ENCODE measurements at regions not wholly inside any gene's neighbourhood (a gene's known extent, or its start where the extent isn't known, plus 50 kb on each side); places are given as distances from the start of the nearest gene placed in this dataset.
A peak's percentile ranks its signal among the peaks of the same experiment; 100 is the strongest.

GRCh38 chr19:28502879-28503734 lies 709.8 kb downstream of the UQCRFS1 start:
- DNase-seq (ENCODE audit: low read depth): no peak

GRCh38 chr19:28501976-28502375 lies 711.0 kb downstream of the UQCRFS1 start:
- DNase-seq (ENCODE audit: low read depth): no peak

- DNase-seq (ENCODE audit: low read depth): peak; percentile 2
These were observed 711.8 kb downstream of the UQCRFS1 start for GRCh38 chr19:28500982-28501630.

GRCh38 chr19:28500296-28500695 lies 712.7 kb downstream of the UQCRFS1 start:
- no peak for DNase-seq (ENCODE audit: low read depth)

- DNase-seq (ENCODE audit: low read depth): no peak
These were observed 714.5 kb downstream of the UQCRFS1 start for GRCh38 chr19:28498404-28498976.

- no peak for DNase-seq (ENCODE audit: low read depth)
These were observed 715.1 kb downstream of the UQCRFS1 start for GRCh38 chr19:28497887-28498286.

- no peak for DNase-seq (ENCODE audit: low read depth)
These were observed 715.8 kb downstream of the UQCRFS1 start for GRCh38 chr19:28497137-28497536.

GRCh38 chr19:28495046-28495445 lies 717.9 kb downstream of the UQCRFS1 start:
- no peak for DNase-seq (ENCODE audit: low read depth)

GRCh38 chr19:28494461-28494860 lies 718.5 kb downstream of the UQCRFS1 start:
- DNase-seq (ENCODE audit: low read depth): no peak

GRCh38 chr19:28493884-28494283 lies 719.1 kb downstream of the UQCRFS1 start:
- DNase-seq (ENCODE audit: low read depth): no peak

- no peak for DNase-seq (ENCODE audit: low read depth)
These were observed 720.3 kb downstream of the UQCRFS1 start for GRCh38 chr19:28492621-28493020.

- DNase-seq (ENCODE audit: low read depth): no peak
These were observed 720.8 kb downstream of the UQCRFS1 start for GRCh38 chr19:28492201-28492600.

- DNase-seq (ENCODE audit: low read depth): no peak
These were observed 723.2 kb downstream of the UQCRFS1 start for GRCh38 chr19:28489776-28490175.

GRCh38 chr19:28489126-28489660 lies 723.8 kb downstream of the UQCRFS1 start:
- no peak for DNase-seq (ENCODE audit: low read depth)

GRCh38 chr19:28487999-28488398 lies 725.0 kb downstream of the UQCRFS1 start:
- DNase-seq (ENCODE audit: low read depth): no peak

GRCh38 chr19:28486926-28487325 lies 726.0 kb downstream of the UQCRFS1 start:
- DNase-seq (ENCODE audit: low read depth): no peak

GRCh38 chr19:28486473-28486872 lies 726.5 kb downstream of the UQCRFS1 start:
- DNase-seq (ENCODE audit: low read depth): no peak

- no peak for DNase-seq (ENCODE audit: low read depth)
These were observed 727.7 kb downstream of the UQCRFS1 start for GRCh38 chr19:28485292-28485691.

GRCh38 chr19:28483197-28483596 lies 729.8 kb downstream of the UQCRFS1 start:
- DNase-seq (ENCODE audit: low read depth): no peak

- DNase-seq (ENCODE audit: low read depth): no peak
These were observed 730.7 kb downstream of the UQCRFS1 start for GRCh38 chr19:28482221-28482620.

GRCh38 chr19:28481674-28482073 lies 731.3 kb downstream of the UQCRFS1 start:
- no peak for DNase-seq (ENCODE audit: low read depth)

- DNase-seq (ENCODE audit: low read depth): no peak
These were observed 737.4 kb downstream of the UQCRFS1 start for GRCh38 chr19:28475525-28475924.

GRCh38 chr19:28472843-28473242 lies 740.1 kb downstream of the UQCRFS1 start:
- no peak for DNase-seq (ENCODE audit: low read depth)

Measured in stimulated activated CD8-positive, alpha-beta memory T cell treated with anti-CD3 and anti-CD28 coated beads, Interleukin-12 subunit alpha, Interleukin-12 subunit beta, amount 100 ng/mL, for 1 hour (primary cell).